ENCODE measurements at regions not wholly inside any gene's neighbourhood (a gene's known extent, or its start where the extent isn't known, plus 50 kb on each side); places are given as distances from the start of the nearest gene placed in this dataset.

- TF ChIP-seq CTCF (IDR thresholded peaks at IDR 0.05) (no peak), POLR2AphosphoS5 (IDR thresholded peaks at IDR 0.05; ENCODE audit: low read depth, low read length) (no peak)
These were observed 261.1 kb downstream of the SATB2 start for GRCh38 chr2:199196686-199197085.
